Stimulated activated CD8-positive, alpha-beta memory T cell treated with anti-CD3 and anti-CD28 coated beads, Interleukin-12 subunit alpha, Interleukin-12 subunit beta, amount 100 ng/mL, for 24 hours (primary cell): ENCODE measurements at regions not wholly inside any gene's neighbourhood (a gene's known extent, or its start where the extent isn't known, plus 50 kb on each side); places are given as distances from the start of the nearest gene placed in this dataset.
"Not testable (repeated sequence)": the region's sequence is repeated elsewhere in the genome, so short reads cannot be mapped to it uniquely, and the experiment has no call there.

Experiments used
- DNase-seq: peaks from one replicate; pipeline ENCODE4 v3.0.0-alpha.2; 2020; ENCODE audit errors: extremely low read depth

- no peak for DNase-seq
Observed at GRCh38 chr3:176628101-176628639, 569.1 kb downstream of the TBL1XR1 start.

GRCh38 chr3:176623468-176624150 lies 573.7 kb downstream of the TBL1XR1 start:
- DNase-seq: no peak

GRCh38 chr3:176619833-176620232 lies 577.4 kb downstream of the TBL1XR1 start:
- DNase-seq: no peak

GRCh38 chr3:176615826-176616225 lies 581.5 kb downstream of the TBL1XR1 start:
- no peak for DNase-seq

- no peak for DNase-seq
Observed at GRCh38 chr3:176611703-176612102, 585.6 kb downstream of the TBL1XR1 start.

- no peak for DNase-seq
Observed at GRCh38 chr3:176609361-176609760, 587.9 kb downstream of the TBL1XR1 start.

GRCh38 chr3:176605553-176605952 lies 591.7 kb downstream of the TBL1XR1 start:
- DNase-seq: not testable (repeated sequence)

- no peak for DNase-seq
Observed at GRCh38 chr3:176595307-176595706, 602.0 kb downstream of the TBL1XR1 start.

- DNase-seq: no peak
Observed at GRCh38 chr3:176590722-176591121, 606.6 kb downstream of the TBL1XR1 start.

GRCh38 chr3:176587089-176587488 lies 610.2 kb downstream of the TBL1XR1 start:
- DNase-seq: no peak

GRCh38 chr3:176584413-176585176 lies 612.7 kb downstream of the TBL1XR1 start:
- DNase-seq: no peak

- no peak for DNase-seq
Observed at GRCh38 chr3:176583956-176584355, 613.3 kb downstream of the TBL1XR1 start.

- DNase-seq: no peak
Observed at GRCh38 chr3:176581589-176581988, 615.7 kb downstream of the TBL1XR1 start.

- no peak for DNase-seq
Observed at GRCh38 chr3:176579711-176580185, 617.5 kb downstream of the TBL1XR1 start.

- no peak for DNase-seq
Observed at GRCh38 chr3:176578316-176578715, 619.0 kb downstream of the TBL1XR1 start.

GRCh38 chr3:176577447-176577846 lies 619.8 kb downstream of the TBL1XR1 start:
- no peak for DNase-seq

GRCh38 chr3:176574786-176575185 lies 622.5 kb downstream of the TBL1XR1 start:
- no peak for DNase-seq

- DNase-seq: no peak
Observed at GRCh38 chr3:176571926-176572325, 625.4 kb downstream of the TBL1XR1 start.

- DNase-seq: no peak
Observed at GRCh38 chr3:176570992-176571391, 626.3 kb downstream of the TBL1XR1 start.

- DNase-seq: no peak
Observed at GRCh38 chr3:176568189-176568588, 629.1 kb downstream of the TBL1XR1 start.

GRCh38 chr3:176566757-176567156 lies 630.5 kb downstream of the TBL1XR1 start:
- DNase-seq: no peak

- DNase-seq: no peak
Observed at GRCh38 chr3:176562331-176562730, 635.0 kb downstream of the TBL1XR1 start.

- DNase-seq: no peak
Observed at GRCh38 chr3:176561826-176562225, 635.5 kb downstream of the TBL1XR1 start.
